ENCODE measurements at regions not wholly inside any gene's neighbourhood (a gene's known extent, or its start where the extent isn't known, plus 50 kb on each side); places are given as distances from the start of the nearest gene placed in this dataset.
"Not testable (repeated sequence)": the region's sequence is repeated elsewhere in the genome, so short reads cannot be mapped to it uniquely, and the experiment has no call there.

GRCh38 chr14:104304451-104305351, 166.3 kb downstream of the KIF26A start:
- no peak for DNase-seq (ENCODE audit: low spot score)

GRCh38 chr14:104305511-104306449, 167.4 kb downstream of the KIF26A start:
- DNase-seq (ENCODE audit: low spot score), result no peak

- no peak for DNase-seq (ENCODE audit: low spot score)
Observed at GRCh38 chr14:104306450-104307040, 168.2 kb downstream of the KIF26A start.

- DNase-seq (ENCODE audit: low spot score), result no peak
Observed at GRCh38 chr14:104307246-104307626, 168.8 kb downstream of the KIF26A start.

- no peak for DNase-seq (ENCODE audit: low spot score)
Observed at GRCh38 chr14:104307627-104308401, 169.4 kb downstream of the KIF26A start.

- not testable (repeated sequence) for DNase-seq (ENCODE audit: low spot score)
Observed at GRCh38 chr14:104308534-104308933, 170.1 kb downstream of the KIF26A start.

GRCh38 chr14:104309657-104310369, 171.4 kb downstream of the KIF26A start:
- no peak for DNase-seq (ENCODE audit: low spot score)

- DNase-seq (ENCODE audit: low spot score), result no peak
Observed at GRCh38 chr14:104311358-104311757, 173.0 kb downstream of the KIF26A start.

GRCh38 chr14:104313674-104314073, 175.3 kb downstream of the KIF26A start:
- DNase-seq (ENCODE audit: low spot score), result no peak

- DNase-seq (ENCODE audit: low spot score), result no peak
Observed at GRCh38 chr14:104314251-104314941, 176.0 kb downstream of the KIF26A start.

GRCh38 chr14:104315169-104315568, 176.8 kb downstream of the KIF26A start:
- no peak for DNase-seq (ENCODE audit: low spot score)

- DNase-seq (ENCODE audit: low spot score), result no peak
Observed at GRCh38 chr14:104315625-104316024, 177.2 kb downstream of the KIF26A start.

- DNase-seq (ENCODE audit: low spot score), result no peak
Observed at GRCh38 chr14:104316121-104316722, 177.8 kb downstream of the KIF26A start.

- no peak for DNase-seq (ENCODE audit: low spot score)
Observed at GRCh38 chr14:104316723-104317491, 178.5 kb downstream of the KIF26A start.

- DNase-seq (ENCODE audit: low spot score), result no peak
Observed at GRCh38 chr14:104317492-104317805, 179.1 kb downstream of the KIF26A start.

- no peak for DNase-seq (ENCODE audit: low spot score)
Observed at GRCh38 chr14:104317975-104318557, 179.7 kb downstream of the KIF26A start.

- no peak for DNase-seq (ENCODE audit: low spot score)
Observed at GRCh38 chr14:104318558-104319490, 180.4 kb downstream of the KIF26A start.

Data from CD4-positive, alpha-beta T cell treated with Interleukin-6 at 100 ng/mL for 8 hours (primary cell).